Esophagus muscularis mucosa (tissue), 3 donors: ENCODE measurements at regions not wholly inside any gene's neighbourhood (a gene's known extent, or its start where the extent isn't known, plus 50 kb on each side); places are given as distances from the start of the nearest gene placed in this dataset.

Experiments used
- CTCF ChIP-seq, 3 experiments: fragments of 200-600 bp in 2 of 3; fragments of 450-650 bp in 1 of 3; sonication (generic) in 2 of 3; IDR thresholded peaks; one replicate each; pipeline ENCODE4 v1.5.1; 2017 to 2019; ENCODE audit warnings: antibody characterized with exemption in 3 of 3, mild to moderate bottlenecking in 2 of 3, moderate library complexity in 1 of 3
- POLR2A ChIP-seq: fragments of 450-650 bp; IDR thresholded peaks from one replicate; pipeline ENCODE4 v1.6.1; 2017; ENCODE audit warnings: antibody characterized with exemption, moderate library complexity, mild to moderate bottlenecking, low read depth
- POLR2AphosphoS5 ChIP-seq, 2 donors: sonication (generic); formaldehyde crosslinking; IDR thresholded peaks; one replicate each; pipeline ENCODE4 v1.6.1; 2017; ENCODE audit warnings: antibody characterized with exemption in 2 of 2

GRCh38 chr3:194269610-194270145 is 81.5 kb downstream of the CPN2 start:
- TF ChIP-seq POLR2A (no peak), CTCF (IDR thresholded peaks at IDR 0.05) (peak; percentile 40 to 62 (median 53)), POLR2AphosphoS5 (IDR thresholded peaks at IDR 0.05) (peak; percentile 71 to 76)
